GM21390 (cell line): ENCODE measurements at regions not wholly inside any gene's neighbourhood (a gene's known extent, or its start where the extent isn't known, plus 50 kb on each side); places are given as distances from the start of the nearest gene placed in this dataset.

Source experiments
- ATAC-seq: cut with Tn5 transposase; IDR thresholded peaks from one replicate; pipeline ENCODE4 v1.9.1; 2021; ENCODE audit not compliant: unreplicated experiment

DNA sequence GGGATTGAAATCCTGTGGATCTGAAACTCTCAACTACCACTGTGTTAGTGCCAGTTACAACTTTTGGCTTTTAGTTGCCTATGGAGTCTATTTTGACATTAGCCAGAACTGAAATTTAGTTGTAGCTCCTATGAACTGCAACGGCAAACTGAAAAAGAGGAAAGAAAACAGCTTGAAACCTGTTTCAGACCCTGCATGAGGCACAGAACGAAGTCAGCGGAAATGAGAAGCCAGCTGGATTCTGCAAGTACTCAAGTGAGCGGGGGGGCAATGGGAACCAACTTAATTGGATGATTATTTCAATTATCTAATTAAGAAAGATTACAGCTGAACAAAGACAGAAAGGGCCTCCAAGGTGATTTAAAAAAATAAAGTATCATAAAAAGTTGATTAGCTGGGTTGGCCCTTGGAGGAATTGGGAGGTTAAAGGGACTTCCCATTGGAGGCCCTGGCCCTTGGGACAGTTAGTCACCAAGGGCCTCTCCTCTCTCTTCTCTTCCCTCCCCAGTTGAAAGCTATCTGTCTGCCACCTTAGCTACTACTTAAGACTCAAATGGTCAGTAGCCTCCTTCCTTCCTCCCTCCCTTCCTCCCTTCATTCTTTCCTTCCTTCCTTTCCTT is 352.1 kb downstream of the SHQ1 start:
- ATAC-seq, result peak; percentile 74

DNA sequence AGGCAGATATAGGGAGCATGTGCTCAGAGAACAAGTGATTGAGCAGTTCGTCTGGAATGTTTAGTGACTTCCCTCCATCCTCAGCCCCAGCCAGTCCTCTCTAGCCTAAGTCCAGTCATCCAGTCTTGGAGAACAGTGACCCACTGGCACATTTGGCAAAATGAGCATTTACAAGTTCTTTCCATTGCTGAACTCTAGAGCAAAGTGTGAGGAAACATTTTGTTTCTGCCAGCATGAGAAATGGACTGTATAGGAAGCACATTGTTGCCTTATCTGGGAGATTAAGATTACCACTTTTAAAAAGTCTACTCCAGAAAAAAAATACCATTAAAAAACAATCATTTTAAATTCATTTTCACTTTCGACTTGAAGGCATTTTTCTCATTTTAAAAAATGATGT is 353.6 kb downstream of the SHQ1 start:
- ATAC-seq, result no peak

DNA sequence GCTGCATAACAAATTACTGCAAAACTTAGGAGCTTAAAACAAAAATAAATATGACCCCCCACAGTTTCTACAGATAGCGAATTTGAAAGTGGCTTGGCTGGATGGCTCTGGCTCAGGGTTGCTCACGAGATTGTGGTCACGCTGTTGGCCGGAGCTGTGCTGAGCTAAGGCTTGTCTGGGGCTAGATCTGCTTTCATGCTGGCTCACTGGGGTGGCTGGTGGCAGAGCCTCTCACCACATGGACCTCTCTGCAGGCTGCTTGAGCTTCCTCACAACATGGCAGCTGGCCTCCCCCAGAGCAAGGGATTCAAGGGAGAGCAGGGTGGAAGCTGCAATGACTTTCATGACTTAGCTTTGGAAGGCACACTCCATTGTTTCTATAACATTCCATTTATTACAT is 354.1 kb downstream of the SHQ1 start:
- no peak for ATAC-seq

DNA sequence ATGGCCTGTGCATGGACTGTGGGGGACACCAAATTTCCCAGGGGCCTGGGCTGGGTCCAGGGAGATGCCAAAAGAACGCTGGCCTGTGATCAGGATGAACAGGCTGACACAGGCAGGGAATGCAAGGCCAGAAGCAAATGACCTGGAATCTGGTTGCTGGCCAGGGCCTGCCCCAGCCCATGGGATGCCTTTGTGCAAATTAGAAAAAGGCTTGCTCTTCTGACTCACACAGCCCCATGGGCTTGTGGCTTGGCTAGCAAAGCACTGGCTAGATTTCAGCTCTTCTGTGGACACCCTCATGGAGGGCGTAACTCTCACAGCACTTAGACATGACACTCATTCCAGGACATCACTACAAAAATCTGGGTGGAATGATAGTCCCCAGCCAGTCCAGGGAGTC is 356.0 kb downstream of the SHQ1 start:
- ATAC-seq, result no peak

DNA sequence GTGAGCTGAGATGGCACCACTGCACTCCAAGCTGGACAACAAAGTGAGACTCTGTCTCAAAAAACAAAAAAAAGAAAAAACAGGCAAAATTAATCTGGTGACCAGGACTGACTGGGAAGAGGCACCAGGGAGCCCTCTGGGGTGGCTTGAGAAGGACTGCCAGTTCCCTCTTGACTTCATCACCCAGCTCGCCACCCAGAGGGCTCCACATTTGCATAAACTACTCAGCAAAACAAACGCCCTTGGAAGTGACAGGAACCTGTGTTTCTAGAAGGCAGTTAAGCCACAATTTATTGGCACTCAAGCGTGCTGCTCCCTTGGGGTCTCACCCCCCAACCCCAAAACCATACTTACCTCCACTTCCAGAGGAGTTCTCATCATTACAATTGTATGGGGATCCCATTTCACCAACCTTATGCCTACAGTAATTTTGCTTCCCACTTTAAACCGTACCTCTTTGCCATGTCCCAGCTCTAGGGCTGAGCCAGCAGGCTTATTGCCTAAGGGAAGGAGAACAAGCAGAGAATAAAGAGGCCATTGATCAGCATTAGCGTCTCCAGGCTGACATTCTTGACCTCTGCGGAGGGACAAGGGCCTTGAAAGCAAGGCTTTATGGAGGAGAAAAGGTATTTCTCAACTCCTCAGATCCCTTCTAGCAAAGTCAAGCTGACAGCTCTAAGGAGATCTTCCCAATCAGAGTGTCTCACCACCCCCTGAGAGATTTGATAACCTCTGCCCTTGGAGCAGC is 357.4 kb downstream of the SHQ1 start:
- ATAC-seq, result no peak

DNA sequence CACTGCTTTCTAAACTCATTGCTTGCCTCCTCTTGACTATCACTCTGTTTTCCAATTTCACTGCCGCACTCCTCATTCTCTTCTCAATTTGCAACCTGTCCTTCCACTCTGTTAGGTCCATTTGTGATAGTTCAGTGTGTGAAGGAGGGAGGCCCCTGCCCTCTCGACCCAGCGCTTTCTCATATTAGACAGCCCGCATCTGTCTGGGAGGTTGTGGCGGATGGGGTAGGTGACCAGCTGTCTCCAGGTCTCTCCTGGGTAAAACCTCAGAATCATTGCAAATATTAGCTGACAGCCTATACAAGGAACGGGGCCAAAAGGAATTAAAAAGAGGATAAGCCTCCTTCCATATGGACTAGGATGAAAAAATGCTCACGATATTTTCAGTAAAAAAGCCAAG is 358.3 kb downstream of the SHQ1 start:
- ATAC-seq, result no peak

DNA sequence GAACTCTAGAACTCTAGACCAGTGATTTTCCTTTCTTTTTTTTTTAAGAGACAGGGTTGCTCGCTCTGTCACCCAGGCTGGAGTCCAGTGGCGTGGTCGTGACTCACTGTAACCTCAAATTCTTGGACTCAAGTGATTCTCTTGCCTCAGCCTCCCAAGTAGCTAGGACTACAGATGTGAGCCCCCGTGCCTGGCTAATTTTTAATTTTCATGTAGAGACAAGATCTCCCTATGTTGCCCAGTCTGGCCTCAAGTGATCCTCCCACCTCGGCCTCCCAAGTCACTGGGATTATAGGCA is 359.6 kb downstream of the SHQ1 start:
- ATAC-seq, result no peak

DNA sequence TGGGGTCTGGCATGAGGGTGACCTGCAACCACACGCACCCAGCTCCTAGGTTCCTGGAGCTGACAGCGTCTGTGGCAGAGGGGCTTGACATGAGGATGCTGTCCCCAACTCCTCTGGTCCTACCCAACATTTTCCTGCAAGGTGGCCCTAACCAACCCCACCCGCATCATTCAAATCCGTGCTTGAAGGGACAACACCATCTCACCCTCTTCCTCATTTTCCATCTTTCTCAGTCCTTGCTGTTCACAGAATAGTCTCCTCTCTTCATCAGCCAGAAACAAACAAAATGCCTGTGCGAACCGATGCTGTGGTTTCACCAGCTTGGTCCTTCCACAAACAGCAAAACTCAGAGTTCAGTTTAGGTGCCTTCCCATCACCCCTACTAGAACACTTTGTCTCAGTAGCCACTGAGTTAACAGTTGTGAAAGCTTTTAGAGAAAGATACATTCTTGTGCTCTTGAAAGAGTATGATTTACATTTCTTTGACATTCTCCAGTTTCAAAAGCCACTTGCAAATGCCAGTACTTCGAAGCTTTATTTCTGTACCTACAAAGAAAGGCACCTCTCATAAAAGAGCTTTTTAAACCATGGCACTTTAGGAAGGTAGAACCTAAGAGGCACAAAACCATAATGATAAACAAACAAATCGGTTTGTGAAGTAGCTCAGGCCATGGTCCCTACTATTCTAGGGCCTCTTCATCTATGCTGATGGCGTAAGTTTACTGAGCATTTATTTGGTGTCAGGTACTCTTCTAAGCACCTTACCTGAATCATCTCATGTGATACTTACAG is 360.1 kb downstream of the SHQ1 start:
- ATAC-seq, result no peak

DNA sequence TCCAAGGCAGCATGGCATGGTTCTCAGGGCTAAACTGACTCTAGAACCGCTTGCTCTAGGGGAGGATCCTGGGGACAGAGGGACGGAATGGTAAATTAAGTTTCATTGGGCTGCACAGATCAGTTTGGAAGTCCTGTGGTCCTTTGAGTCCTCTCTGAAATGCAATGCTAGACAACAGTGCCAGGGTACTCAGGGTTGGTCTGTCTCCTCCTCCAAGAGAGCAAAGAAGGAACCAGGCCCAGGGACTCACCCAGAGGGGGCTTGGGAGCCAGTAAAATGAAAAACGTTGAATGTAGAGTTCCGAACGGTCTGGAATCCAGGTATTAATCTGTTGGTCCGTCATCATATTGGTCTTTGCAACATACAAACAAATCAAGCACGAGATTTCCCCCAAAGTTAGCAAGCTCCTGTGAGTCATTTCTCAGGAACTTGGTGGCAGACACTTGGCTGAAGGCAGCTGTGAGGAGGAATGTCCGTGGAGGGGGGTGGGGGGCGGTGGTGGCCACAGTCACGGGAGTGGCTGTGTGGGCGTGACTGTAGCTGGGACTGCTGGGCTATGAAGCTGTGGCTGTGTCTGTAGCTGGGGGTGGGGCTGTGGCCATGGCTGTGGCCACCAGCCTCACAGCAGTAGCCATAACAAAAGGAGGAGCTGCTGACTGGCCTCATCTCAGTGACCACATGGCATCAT is 361.0 kb downstream of the SHQ1 start:
- no peak for ATAC-seq

DNA sequence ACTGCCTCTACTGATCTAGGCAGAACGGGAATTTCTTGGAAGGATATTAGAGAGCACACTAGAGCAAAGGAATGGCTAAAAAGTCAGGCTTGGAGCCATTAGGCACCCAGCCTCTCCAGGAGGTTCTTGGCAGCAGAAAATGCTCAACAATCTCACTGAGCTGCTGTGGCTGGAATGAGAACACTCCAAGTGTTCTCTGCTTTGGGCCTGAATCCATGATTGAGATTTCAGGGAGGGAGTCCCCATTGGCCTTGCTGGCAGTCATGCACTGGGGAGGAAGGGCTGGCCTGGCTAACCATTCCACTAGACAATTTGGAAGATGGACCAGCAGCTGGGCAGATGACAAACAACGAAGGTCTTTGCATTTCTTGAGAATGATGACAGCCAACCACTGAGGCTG is 362.6 kb downstream of the SHQ1 start:
- no peak for ATAC-seq

DNA sequence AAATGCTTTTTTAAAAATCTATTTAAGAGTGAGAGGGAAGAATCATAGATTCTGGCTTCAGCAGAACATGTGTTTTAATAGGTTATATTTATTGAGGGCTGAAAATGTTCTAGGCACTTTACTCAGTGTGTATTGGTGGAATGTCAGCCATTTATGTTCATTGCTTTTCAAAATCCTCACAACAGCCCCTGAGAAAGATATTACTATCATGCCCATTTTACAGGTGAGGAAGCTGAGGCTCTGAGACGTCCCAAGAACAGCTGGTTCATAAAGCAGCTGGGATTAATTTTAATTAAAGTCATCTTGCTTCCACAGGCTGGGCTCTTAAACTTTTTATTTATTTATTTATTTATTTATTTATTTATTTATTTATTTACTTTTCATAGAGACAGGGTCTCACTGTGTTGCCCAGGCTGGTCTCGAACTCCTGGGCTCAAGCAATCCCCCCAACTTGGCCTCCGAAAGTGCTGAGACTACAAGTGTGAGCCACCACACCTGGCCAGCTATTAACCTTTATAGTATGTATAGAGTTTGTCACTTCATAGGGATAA is 364.6 kb downstream of the SHQ1 start:
- ATAC-seq, result no peak

DNA sequence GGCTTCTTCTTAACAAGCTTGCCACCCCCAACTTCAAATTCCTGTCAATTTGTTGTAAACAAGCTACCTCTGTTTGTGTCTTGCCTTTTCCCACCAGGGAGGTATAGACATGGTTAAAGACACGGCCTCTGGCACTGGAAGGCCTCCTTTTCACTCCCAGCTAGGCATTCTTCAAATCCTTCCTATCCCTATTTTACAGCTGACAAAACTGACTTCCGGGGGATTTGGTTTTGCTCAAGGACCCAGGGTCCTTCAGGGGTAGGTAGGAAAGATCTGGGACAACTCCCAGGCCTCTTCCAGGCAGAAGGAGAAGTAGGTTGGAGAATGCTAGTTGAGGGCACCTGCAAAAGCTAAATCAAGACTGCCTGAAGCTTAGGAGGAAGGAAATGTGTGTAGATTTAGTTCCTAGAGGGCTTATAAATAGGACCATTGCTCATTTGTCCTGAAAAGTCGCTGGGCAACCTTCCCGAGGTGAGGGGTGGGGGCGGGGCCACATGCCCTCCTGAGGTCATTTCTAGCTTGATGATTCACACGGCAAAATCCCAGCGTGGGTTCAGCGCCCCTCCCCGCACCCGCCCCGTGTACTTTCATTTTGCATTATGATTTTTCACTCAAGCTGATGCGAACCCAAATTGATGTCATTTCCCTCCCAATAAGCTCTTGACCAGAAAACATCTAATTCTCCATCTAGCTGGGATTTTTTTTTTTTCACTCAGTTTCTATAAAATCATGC is 365.5 kb downstream of the SHQ1 start:
- ATAC-seq, result peak; percentile 55

DNA sequence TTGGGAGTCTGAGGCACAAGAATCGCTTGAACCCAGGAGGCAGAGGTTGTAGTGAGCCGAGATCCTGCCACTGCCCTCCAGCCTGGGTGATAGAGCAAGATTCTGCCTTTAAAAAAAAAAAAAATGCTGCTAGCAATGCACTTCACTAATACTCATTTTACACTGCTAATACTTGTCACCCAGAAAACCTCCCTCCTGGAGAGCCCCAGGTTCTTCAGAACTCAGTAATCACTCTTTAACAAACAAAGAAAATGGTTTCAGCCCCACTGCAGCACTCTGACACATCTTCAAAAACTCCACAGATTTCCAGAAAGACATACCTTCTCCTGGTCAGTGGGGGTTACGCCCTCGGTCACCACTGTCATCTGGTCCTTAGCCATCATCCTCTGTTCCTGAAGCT is 366.7 kb downstream of the SHQ1 start:
- ATAC-seq, result no peak

DNA sequence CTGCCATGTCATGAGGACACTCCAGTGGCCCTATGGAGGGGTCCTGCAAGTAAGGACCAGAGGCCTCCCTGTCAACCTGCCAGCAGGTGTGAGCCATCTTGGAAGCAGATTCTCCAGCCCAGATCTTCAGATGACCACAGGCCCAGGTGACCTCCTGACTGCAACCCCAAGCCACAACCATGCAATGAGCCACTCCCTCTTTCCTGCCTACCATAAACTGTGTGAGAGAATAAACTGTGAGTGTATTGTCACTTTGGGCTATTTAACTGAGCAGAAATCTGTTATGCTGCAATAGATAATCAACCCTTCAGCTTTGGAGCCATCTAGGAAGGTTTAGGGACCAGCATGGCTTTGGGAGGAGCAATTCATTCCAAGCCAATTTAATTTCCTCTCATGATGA is 367.9 kb downstream of the SHQ1 start:
- no peak for ATAC-seq

DNA sequence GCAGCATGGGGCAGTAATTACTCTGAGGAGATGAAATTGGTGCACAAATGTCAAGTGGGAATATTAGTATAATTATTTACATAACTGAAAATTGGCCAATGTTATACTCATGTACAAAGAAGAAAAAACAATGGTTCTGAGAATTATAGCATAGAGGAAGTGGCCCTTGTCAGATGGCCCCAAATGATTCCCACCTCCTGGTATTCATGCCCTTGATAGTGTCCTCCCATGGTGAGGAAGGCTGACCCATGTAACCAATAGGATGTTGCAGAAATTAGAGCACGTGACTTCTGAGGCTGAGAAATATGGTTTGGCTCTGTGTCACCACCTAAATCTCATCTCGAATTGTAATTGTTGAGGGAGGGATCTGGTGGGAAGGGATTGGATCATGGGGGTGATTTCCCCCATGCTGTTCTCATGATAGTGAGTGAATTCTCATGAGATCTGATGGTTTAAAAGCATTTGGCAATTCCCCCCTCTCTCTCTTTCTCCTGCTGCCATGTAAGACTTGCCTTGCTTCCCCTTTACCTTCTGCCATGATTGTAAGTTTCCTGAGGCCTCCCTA is 368.5 kb downstream of the SHQ1 start:
- ATAC-seq, result no peak

DNA sequence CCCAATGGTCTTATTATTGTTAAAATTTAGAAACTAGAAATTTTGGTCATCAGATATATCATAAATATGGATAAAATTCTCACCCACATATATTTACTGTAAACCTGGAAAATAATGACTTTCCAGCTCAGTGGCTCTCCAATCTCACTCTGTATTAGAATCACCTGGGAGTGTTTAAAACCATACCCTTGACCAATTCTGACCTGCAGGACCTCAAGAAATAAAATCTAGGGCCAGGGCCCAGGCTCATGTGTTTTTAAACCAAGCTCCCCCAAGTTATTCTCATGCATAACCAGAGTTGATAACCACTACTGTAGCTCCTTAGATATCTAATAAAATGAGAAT is 372.1 kb downstream of the SHQ1 start:
- no peak for ATAC-seq

DNA sequence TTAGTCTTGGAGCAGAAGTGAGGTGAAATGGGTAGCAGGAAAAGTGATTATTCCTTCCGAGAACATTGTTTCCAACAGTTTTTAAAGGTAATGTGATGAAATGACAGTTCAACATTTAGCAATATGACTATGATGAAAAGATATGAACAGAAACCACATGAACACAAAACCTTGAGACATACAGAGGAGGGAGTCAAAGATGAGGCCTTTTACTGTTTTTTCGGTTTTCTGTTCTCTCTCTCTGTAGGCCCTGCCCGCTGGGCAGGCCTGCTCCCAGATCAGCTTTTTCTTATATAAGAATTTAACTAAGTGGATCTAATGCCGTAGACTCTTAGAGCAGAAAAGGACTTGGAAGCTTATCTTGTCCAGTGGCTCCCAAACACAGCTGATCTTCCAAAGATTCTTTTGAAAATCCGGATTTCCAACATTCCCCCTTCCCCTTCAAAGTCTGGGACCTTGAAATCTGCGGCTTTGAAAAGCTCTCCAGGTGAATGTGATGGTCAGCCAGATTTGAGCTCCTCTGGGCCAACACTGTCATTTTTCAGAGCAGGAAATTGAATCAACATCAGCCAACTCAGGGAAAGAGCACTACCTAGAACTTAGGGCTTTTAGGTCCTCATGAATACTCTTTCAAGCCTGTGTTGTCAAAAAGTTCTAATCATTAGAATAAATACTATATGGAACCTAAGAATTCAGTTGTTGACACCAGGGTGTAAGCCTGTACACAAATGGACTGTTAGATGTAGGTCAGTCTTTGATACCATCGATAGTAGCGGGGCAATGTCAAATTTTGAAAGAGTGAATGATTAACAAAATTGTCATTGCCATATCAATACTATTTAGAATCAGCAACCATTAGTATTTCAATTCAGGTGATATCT is 372.7 kb downstream of the SHQ1 start:
- no peak for ATAC-seq

DNA sequence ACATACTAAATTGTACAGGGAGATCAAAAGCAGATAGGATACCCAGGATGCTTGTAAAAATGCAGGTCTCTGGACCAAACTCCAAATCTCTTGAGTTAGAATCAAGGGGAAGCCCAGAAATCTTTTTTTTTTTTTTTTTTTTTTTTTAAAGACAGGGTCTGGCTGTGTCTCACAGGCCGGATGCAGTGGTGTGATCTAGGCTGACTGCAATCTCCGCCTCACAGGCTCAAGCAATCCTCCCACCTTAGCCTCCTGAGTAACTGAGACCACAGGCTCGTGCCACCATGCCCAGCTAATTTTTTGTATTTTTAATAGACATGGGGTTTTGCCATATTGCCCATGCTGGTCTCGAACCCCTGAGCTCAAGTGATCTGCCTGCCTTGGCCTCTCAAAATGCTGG is 373.5 kb downstream of the SHQ1 start:
- ATAC-seq, result no peak

DNA sequence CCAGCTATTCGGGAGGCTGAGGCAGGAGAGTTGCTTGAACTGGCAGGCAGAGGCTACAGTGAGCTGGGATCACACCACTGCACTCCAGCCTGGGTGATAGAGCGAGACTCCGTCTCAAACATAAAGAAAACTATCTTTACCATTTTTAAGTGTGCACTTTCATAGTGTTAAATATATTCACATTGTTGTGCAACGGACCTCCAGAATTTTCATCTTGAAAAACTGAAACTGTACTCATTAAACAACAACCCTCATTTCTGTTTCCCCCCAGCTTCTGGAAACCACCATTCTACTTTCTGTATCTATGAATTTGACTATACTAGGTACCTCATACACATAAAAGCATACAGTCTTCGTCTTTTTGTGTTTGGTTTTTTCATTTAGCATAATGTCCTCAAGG is 375.1 kb downstream of the SHQ1 start:
- ATAC-seq, result peak; percentile 92
